ENCODE measurements at regions not wholly inside any gene's neighbourhood (a gene's known extent, or its start where the extent isn't known, plus 50 kb on each side); places are given as distances from the start of the nearest gene placed in this dataset.

DNA sequence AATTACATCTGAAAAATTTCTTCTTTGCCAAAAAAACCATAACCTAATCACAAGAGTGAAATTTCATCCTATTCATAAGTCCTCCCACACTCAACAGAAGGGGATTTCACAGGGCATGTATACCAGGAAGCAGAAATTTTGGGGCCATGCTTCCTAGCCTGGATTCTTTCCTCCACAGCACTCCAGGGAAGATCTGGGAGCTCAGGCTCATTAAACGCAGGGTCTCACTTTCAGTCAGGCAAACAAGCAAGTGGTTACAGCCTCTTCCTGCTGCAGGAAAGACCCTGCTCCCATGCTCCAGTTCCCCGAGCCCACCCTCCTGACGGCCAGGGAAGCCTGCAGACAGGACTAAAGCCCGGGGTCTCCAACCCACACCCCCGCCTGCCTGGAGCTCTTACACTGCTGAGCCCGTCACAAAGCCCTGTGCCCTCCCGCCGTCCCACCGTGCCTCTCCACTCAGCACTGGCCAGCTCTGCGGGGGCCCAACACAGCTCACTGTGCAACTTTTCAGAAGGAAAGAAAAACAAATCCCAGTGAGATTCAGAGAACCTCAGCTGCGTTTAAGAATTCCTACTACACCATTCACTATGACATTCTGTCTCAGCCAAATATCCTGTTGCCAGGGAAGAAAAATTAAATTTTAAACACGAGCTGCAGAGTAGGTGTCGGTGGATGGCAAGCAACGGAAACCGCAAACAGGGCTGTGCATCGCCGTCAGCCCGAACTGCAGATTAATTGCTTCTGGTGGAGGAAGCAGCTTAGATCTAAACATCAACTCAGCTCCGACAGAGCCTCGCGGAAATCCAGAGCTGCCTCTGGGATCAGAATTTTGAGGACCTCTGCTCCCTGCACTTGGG is 106.7 kb upstream of the SFSWAP start:
- Histone ChIP-seq H3K4me3 (no peak overlapping the region), H3K4me1 (no peaks in the 10 kb centered on the region), H3K27ac (no peak overlapping the region), H3K27me3 (no peaks in the 10 kb centered on the region), H3K36me3 (replicated peaks in 1 of 2; ENCODE audit: insufficient read depth in 1 of 2, low read depth in 2 of 2) (no peaks in the 10 kb centered on the region), H3K9me3 (no peaks in the 10 kb centered on the region)
- TF ChIP-seq POLR2A (IDR thresholded peaks at IDR 0.05) = no peak
- TF ChIP-seq, protein P1, sequence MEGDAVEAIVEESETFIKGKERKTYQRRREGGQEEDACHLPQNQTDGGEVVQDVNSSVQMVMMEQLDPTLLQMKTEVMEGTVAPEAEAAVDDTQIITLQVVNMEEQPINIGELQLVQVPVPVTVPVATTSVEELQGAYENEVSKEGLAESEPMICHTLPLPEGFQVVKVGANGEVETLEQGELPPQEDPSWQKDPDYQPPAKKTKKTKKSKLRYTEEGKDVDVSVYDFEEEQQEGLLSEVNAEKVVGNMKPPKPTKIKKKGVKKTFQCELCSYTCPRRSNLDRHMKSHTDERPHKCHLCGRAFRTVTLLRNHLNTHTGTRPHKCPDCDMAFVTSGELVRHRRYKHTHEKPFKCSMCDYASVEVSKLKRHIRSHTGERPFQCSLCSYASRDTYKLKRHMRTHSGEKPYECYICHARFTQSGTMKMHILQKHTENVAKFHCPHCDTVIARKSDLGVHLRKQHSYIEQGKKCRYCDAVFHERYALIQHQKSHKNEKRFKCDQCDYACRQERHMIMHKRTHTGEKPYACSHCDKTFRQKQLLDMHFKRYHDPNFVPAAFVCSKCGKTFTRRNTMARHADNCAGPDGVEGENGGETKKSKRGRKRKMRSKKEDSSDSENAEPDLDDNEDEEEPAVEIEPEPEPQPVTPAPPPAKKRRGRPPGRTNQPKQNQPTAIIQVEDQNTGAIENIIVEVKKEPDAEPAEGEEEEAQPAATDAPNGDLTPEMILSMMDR (IDR thresholded peaks at IDR 0.05) = no peak
- intact Hi-C loops (cut with DNase I) = no loop called here
- 34% methylated on average over 14 to 21 of the region's 21 CpGs for WGBS, 2 donors
- no peak for ATAC-seq
- DNase-seq = no peak

DNA sequence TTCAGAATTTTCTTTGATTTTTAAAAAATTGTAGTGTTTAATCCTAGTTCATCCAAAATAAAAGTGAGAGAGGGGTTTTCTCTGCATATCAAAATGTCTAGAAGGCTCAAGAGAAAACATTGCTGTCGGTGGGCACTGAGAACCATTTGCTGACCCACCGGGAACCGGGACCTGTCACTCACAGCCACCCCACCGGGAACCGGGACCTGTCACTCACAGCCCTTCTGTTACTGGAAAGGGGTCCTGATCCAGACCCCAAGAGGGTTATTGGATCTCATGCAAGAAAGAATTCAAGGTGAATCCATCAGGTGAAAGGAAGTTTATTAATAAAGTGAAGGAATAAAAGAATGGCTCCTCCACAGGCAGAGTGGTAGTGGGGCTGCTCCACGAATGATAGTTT is 106.0 kb upstream of the SFSWAP start:
- ATAC-seq (no peak), DNase-seq (no peak)
- H3K36me3 ChIP-seq (replicated peaks in 1 of 2; ENCODE audit: insufficient read depth in 1 of 2, low read depth in 2 of 2) = no peaks in the 10 kb centered on the region
- H3K4me3 ChIP-seq = no peak overlapping the region
- no peaks in the 10 kb centered on the region for H3K9me3 ChIP-seq
- intact Hi-C loops (cut with DNase I) = no loop called here
- WGBS, 2 donors = 69 to 74% methylated on average over 6 of the region's 6 CpGs
- TF ChIP-seq POLR2A (IDR thresholded peaks at IDR 0.05) = no peak
- TF ChIP-seq, protein P1 (IDR thresholded peaks at IDR 0.05) = no peak
- no peak overlapping the region for H3K27ac ChIP-seq
- no peaks in the 10 kb centered on the region for H3K27me3 ChIP-seq
- no peaks in the 10 kb centered on the region for H3K4me1 ChIP-seq

DNA sequence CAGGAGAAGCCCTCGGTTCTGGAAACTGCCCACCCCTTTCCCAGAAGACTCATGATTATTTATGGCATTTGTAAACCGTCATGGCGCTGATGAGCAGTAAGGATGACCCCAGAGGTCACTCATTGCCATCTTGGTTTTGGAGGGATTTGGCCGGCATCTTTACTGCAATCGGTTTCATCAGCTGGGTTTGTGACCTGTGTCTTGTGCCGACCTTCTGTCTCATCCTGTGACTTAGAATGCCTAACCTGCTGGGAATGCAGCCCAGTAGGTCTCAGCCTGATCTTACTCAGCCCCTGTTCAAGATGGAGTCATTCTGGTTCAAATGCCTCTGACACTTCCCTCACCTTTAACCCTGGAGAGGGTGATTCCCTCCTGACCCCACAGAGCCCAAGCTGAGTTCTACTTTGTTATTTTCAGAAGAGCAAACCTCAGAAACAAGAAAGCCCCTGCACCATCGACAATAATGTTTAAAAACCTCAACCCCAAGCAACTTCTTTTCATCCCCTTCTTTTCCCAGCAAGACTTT is 105.5 kb upstream of the SFSWAP start:
- Histone ChIP-seq H3K36me3 (replicated peaks in 1 of 2; ENCODE audit: insufficient read depth in 1 of 2, low read depth in 2 of 2) (no peaks in the 10 kb centered on the region), H3K9me3 (no peaks in the 10 kb centered on the region), H3K27me3 (no peaks in the 10 kb centered on the region), H3K4me1 (no peaks in the 10 kb centered on the region), H3K4me3 (no peak overlapping the region), H3K27ac (no peak overlapping the region)
- intact Hi-C loops (cut with DNase I) = no loop called here
- ATAC-seq (no peak), DNase-seq (no peak)
- WGBS, 2 donors = 60 to 63% methylated on average over 7 of the region's 7 CpGs
- TF ChIP-seq POLR2A (IDR thresholded peaks at IDR 0.05) = no peak
- TF ChIP-seq, protein P1 (IDR thresholded peaks at IDR 0.05) = no peak

DNA sequence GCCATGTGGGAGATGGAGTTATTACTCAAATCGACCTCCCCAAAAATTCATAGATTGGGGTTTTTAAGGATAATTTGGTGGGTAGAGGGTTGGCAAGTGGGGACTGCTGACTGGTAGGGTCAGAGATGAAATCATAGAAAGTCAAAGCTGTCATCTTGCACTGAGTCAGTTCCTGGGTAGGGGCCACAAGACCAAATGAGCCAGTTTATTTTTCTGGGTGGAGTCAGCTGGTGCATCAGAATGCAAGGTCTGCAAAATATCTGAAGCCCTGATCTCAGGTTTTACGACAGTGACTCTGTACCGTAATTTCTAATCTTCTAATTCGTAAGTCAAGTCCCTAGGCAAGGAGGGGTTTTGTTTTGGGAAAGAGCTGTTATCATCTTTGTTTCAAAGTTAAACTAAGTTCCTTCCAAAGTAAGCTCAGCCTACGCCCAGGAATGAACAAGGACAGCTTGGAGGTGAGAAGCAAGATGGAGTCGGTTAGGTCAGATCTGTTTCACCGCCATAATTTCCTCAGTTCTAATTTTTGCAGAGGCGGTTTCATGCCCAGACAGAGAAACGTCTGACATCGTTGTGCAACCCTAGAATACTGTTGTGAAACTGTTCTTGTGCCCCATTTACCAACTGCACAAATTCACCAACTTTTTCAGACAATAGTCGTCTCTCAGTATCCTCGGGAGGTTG is 104.5 kb upstream of the SFSWAP start:
- WGBS, 2 donors = 58% methylated on average over 12 of the region's 12 CpGs
- intact Hi-C loops (cut with DNase I) = no loop called here
- H3K4me3 ChIP-seq = no peak overlapping the region

More for the DNA sequence above, 104.5 kb upstream of the SFSWAP start:
- Histone ChIP-seq H3K4me1 (no peaks in the 10 kb centered on the region), H3K27me3 (no peaks in the 10 kb centered on the region), H3K36me3 (replicated peaks in 1 of 2; ENCODE audit: insufficient read depth in 1 of 2, low read depth in 2 of 2) (no peaks in the 10 kb centered on the region), H3K9me3 (no peaks in the 10 kb centered on the region), H3K27ac (no peak overlapping the region)
- DNase-seq (no peak), ATAC-seq (no peak)
- TF ChIP-seq, protein P1 (IDR thresholded peaks at IDR 0.05) = no peak
- TF ChIP-seq POLR2A (IDR thresholded peaks at IDR 0.05) = no peak
